Neural crest cell (in vitro differentiated cells): ENCODE measurements at regions not wholly inside any gene's neighbourhood (a gene's known extent, or its start where the extent isn't known, plus 50 kb on each side); places are given as distances from the start of the nearest gene placed in this dataset.

Source experiments
- DNase-seq: peaks from one replicate; pipeline ENCODE4 v3.0.0; 2021; ENCODE audit warnings: low read depth, mixed read lengths, low spot score
- H3K27ac Mint-ChIP-seq: one replicate; pipeline ENCODE4 v1.8.0; 2021; ENCODE audit warnings: mild to moderate bottlenecking, mixed read lengths; ENCODE audit not compliant: unreplicated experiment
- H3K27me3 Mint-ChIP-seq: 2 replicates; pipeline ENCODE4 v1.8.0; 2021; ENCODE audit warnings: low read depth, mild to moderate bottlenecking, mixed read lengths
- H3K36me3 Mint-ChIP-seq: 2 replicates; pipeline ENCODE4 v1.8.0; 2021; ENCODE audit warnings: low read depth, mild to moderate bottlenecking, mixed read lengths
- H3K4me1 Mint-ChIP-seq: 2 replicates; pipeline ENCODE4 v1.8.0; 2021; ENCODE audit warnings: mixed read lengths
- H3K4me3 Mint-ChIP-seq: one replicate; pipeline ENCODE4 v1.8.0; 2021; ENCODE audit warnings: mild to moderate bottlenecking, mixed read lengths
- H3K9me3 Mint-ChIP-seq: 2 replicates; pipeline ENCODE4 v1.8.0; 2021; ENCODE audit warnings: mixed read lengths
- TF ChIP-seq, protein P1 (sequence below): fragments of 200-600 bp; sonication (generic); conservative IDR thresholded peaks from 2 replicates; pipeline ENCODE4 v1.5.0; 2021; ENCODE audit warnings: antibody characterized with exemption, mild to moderate bottlenecking

DNA sequence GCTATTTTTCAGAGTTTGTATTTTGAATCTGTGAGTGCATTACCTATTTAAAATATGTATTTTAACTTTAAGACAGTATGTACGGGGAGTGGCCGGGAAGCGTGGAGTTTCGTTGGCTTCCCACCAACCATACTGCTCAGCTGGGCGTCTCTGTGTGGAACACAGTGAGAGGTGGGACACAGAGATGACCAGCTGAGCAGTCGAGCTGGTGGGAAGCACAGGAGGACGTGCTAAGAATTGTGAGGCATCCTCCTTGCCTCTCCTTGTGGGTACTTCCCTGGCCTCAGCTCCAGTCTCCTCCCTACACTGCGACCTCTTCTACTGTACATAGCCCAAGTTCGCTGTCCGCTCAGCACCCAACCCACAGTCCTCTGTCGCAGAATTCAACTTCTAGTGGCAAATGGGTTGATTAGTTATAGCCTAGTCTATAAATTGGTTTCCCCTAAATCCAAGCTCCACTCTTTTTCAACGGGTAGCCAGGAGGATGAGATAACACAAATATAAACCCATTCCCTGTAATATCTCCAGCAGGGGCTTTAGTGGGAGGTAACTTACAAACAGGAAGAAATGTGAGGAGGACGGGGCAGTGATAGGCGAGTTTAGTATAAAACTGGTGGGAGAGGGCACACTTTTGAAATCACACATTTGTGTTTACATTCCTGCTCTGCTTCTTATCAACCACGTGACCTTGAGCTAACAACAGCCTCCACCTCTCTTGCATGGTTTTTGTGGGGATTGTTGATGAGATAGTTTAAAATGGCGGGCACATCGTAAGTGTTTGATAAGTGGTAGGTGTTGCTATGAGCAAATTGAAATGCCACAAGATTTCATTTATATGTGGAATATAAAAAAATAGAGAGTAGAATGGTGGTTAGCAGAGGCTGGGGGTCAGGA is 211.9 kb upstream of the HS3ST3A1 start:
- no peaks in the 10 kb centered on the region for H3K4me1 Mint-ChIP-seq
- H3K9me3 Mint-ChIP-seq = peaks cover 2% of the 10 kb centered on the region
- TF ChIP-seq, protein P1, sequence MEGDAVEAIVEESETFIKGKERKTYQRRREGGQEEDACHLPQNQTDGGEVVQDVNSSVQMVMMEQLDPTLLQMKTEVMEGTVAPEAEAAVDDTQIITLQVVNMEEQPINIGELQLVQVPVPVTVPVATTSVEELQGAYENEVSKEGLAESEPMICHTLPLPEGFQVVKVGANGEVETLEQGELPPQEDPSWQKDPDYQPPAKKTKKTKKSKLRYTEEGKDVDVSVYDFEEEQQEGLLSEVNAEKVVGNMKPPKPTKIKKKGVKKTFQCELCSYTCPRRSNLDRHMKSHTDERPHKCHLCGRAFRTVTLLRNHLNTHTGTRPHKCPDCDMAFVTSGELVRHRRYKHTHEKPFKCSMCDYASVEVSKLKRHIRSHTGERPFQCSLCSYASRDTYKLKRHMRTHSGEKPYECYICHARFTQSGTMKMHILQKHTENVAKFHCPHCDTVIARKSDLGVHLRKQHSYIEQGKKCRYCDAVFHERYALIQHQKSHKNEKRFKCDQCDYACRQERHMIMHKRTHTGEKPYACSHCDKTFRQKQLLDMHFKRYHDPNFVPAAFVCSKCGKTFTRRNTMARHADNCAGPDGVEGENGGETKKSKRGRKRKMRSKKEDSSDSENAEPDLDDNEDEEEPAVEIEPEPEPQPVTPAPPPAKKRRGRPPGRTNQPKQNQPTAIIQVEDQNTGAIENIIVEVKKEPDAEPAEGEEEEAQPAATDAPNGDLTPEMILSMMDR = no peak
- no peak overlapping the region for H3K4me3 Mint-ChIP-seq
- no peaks in the 10 kb centered on the region for H3K27me3 Mint-ChIP-seq
- H3K36me3 Mint-ChIP-seq = peaks cover 2% of the 10 kb centered on the region
- no peak for DNase-seq
- H3K27ac Mint-ChIP-seq = no peak overlapping the region

DNA sequence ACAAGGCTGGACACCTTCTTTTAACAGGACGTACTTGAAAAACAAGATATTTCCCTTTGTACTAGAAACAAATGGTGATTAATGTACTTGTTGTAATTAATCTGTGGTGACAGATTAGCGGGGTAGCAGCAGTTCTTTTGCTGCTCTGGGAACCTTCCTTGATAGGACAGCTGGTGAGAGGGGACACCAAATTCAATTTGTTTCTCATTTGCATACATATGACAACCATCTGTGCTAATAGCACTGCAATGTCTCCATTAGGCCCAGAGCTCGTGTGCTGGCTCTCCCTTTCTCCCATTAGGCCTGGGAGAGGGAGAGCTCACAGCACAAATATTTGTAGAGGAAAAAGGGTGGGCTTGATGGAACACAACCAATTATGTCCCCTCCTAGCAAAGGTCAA is 221.0 kb upstream of the HS3ST3A1 start:
- no peaks in the 10 kb centered on the region for H3K27me3 Mint-ChIP-seq
- no peak overlapping the region for H3K4me3 Mint-ChIP-seq
- TF ChIP-seq, protein P1 = no peak
- H3K36me3 Mint-ChIP-seq = peaks cover 1% of the 10 kb centered on the region
- no peak overlapping the region for H3K27ac Mint-ChIP-seq
- no peaks in the 10 kb centered on the region for H3K4me1 Mint-ChIP-seq
- H3K9me3 Mint-ChIP-seq = peaks cover 2% of the 10 kb centered on the region
- no peak for DNase-seq

DNA sequence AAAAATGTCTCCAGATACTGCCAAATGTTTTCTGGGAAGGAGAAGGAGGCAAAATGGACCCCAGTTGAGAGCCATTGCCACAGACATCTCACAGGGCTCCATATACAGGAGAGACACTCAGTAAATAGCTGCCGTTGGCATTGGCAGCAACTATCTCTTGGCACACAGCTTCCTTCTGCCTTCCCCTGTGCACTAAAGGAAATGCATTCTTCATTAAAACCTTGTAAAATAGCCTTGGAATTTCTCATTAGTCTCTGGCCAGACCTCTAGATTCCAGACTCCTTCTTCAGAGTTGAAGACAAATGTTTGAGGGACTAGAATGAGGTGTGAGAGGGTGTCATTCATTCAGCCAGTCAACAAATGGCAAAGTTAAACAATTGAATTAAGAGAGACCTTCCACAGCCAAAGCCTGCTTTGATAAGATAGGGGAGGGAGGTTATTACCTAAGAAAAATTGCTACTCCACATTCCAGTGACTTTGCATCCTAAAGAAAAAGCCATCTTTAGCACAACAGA is 223.9 kb upstream of the HS3ST3A1 start:
- Mint-ChIP-seq H3K27ac (no peak overlapping the region), H3K9me3 (peaks cover 2% of the 10 kb centered on the region), H3K4me1 (no peaks in the 10 kb centered on the region), H3K4me3 (no peak overlapping the region), H3K36me3 (peaks cover 2% of the 10 kb centered on the region), H3K27me3 (no peaks in the 10 kb centered on the region)
- TF ChIP-seq, protein P1 = no peak
- no peak for DNase-seq

DNA sequence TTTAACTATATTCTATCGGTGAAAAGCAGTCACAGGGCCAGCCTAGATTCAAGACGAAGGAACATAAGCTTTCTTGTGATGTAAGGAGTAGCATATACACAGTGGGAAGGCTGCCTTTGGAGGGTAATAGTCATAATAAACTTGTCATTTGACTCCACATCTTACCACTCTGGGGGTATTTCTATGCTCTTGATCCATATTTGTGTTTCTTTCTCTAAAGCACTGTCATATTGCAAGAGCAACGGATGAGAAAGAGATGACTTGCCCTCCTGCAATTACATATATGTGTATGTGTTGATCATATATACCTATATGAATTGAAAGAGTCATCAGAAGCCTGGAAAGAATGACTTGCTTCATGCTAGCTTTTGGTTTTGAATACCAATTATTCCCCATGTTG is 225.4 kb upstream of the HS3ST3A1 start:
- H3K9me3 Mint-ChIP-seq = no peaks in the 10 kb centered on the region
- H3K4me3 Mint-ChIP-seq = no peak overlapping the region
- H3K4me1 Mint-ChIP-seq = no peaks in the 10 kb centered on the region

DNA sequence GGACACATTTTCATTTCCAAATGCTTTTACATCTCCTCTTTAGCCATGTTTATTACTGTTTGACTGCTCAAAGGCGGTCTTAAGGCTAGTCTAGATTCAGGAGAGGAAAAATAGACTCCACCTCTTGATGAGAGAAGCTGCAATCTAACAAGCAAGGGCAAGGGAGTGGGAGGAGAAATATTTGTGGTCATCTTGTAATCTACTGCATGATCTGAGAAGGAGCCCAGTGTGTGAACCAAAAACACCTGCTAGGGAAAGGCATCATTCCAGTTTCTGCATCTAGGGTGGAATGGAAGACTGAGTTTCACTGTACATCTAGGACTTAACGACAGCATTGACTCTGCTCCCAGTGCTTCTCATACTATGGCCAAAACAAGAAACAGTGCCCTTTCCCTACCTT is 232.2 kb upstream of the HS3ST3A1 start:
- TF ChIP-seq, protein P1 = no peak
- Mint-ChIP-seq H3K27me3 (no peaks in the 10 kb centered on the region), H3K9me3 (no peaks in the 10 kb centered on the region), H3K4me3 (no peak overlapping the region), H3K4me1 (no peaks in the 10 kb centered on the region), H3K36me3 (peaks cover 3% of the 10 kb centered on the region), H3K27ac (no peak overlapping the region)
- DNase-seq = no peak

More for the DNA sequence above, 225.4 kb upstream of the HS3ST3A1 start:
- Mint-ChIP-seq H3K27me3 (no peaks in the 10 kb centered on the region), H3K27ac (no peak overlapping the region), H3K36me3 (peaks cover 3% of the 10 kb centered on the region)
- DNase-seq = no peak
- TF ChIP-seq, protein P1 = no peak
